Skin of body (tissue), 1 donor: ENCODE measurements at regions not wholly inside any gene's neighbourhood (a gene's known extent, or its start where the extent isn't known, plus 50 kb on each side); places are given as distances from the start of the nearest gene placed in this dataset.

Experiments used
- DNase-seq: peaks from one replicate; lab custom pipeline; 2025; lab: John Stamatoyannopoulos, UW

GRCh38 chr14:101118746-101119591 is 215.4 kb upstream of the RTL1 start:
- DNase-seq, result no peak

- peak; percentile 45 for DNase-seq
Observed at GRCh38 chr14:101119830-101120571, 216.5 kb upstream of the RTL1 start.

GRCh38 chr14:101120641-101121507 is 217.4 kb upstream of the RTL1 start:
- no peak for DNase-seq

GRCh38 chr14:101121508-101122139 is 218.1 kb upstream of the RTL1 start:
- DNase-seq, result no peak

- DNase-seq, result no peak
Observed at GRCh38 chr14:101122237-101123141, 219.0 kb upstream of the RTL1 start.

- no peak for DNase-seq
Observed at GRCh38 chr14:101123618-101124510, 220.3 kb upstream of the RTL1 start.

GRCh38 chr14:101124815-101125214 is 221.3 kb upstream of the RTL1 start:
- no peak for DNase-seq

- DNase-seq, result no peak
Observed at GRCh38 chr14:101125313-101125712, 221.8 kb upstream of the RTL1 start.

GRCh38 chr14:101125719-101126651 is 222.5 kb upstream of the RTL1 start:
- DNase-seq, result no peak

GRCh38 chr14:101126731-101127130 is 223.2 kb upstream of the RTL1 start:
- DNase-seq, result no peak

- peak; percentile 18 for DNase-seq
Observed at GRCh38 chr14:101127224-101127623, 223.7 kb upstream of the RTL1 start.

- no peak for DNase-seq
Observed at GRCh38 chr14:101128478-101129321, 225.2 kb upstream of the RTL1 start.

- DNase-seq, result no peak
Observed at GRCh38 chr14:101129521-101130167, 226.1 kb upstream of the RTL1 start.

GRCh38 chr14:101130861-101131260 is 227.3 kb upstream of the RTL1 start:
- no peak for DNase-seq

GRCh38 chr14:101131451-101131916 is 228.0 kb upstream of the RTL1 start:
- no peak for DNase-seq

- DNase-seq, result no peak
Observed at GRCh38 chr14:101132051-101132571, 228.6 kb upstream of the RTL1 start.
